HG03520 (cell line): ENCODE measurements at regions not wholly inside any gene's neighbourhood (a gene's known extent, or its start where the extent isn't known, plus 50 kb on each side); places are given as distances from the start of the nearest gene placed in this dataset.
"Not testable (repeated sequence)": the region's sequence is repeated elsewhere in the genome, so short reads cannot be mapped to it uniquely, and the experiment has no call there.

Experiments
- ATAC-seq: cut with Tn5 transposase; IDR thresholded peaks from one replicate; pipeline ENCODE4 v1.9.1; 2021; ENCODE audit warnings: mild to moderate bottlenecking, moderate library complexity; ENCODE audit not compliant: unreplicated experiment

GRCh38 chr4:127509155-127509554, 123.6 kb upstream of the INTU start:
- ATAC-seq: no peak

GRCh38 chr4:127512672-127513071, 120.1 kb upstream of the INTU start:
- not testable (repeated sequence) for ATAC-seq

- ATAC-seq: not testable (repeated sequence)
Observed at GRCh38 chr4:127515259-127515658, 117.5 kb upstream of the INTU start.

- ATAC-seq: no peak
Observed at GRCh38 chr4:127518046-127518445, 114.7 kb upstream of the INTU start.

GRCh38 chr4:127521463-127521862, 111.3 kb upstream of the INTU start:
- no peak for ATAC-seq

GRCh38 chr4:127523369-127523768, 109.4 kb upstream of the INTU start:
- ATAC-seq: no peak

- no peak for ATAC-seq
Observed at GRCh38 chr4:127525608-127526007, 107.1 kb upstream of the INTU start.

GRCh38 chr4:127528302-127528701, 104.5 kb upstream of the INTU start:
- ATAC-seq: no peak

GRCh38 chr4:127529879-127530278, 102.9 kb upstream of the INTU start:
- not testable (repeated sequence) for ATAC-seq

GRCh38 chr4:127533028-127533700, 99.6 kb upstream of the INTU start:
- ATAC-seq: no peak

GRCh38 chr4:127534041-127534825, 98.5 kb upstream of the INTU start:
- no peak for ATAC-seq

GRCh38 chr4:127538016-127538415, 94.7 kb upstream of the INTU start:
- no peak for ATAC-seq

- no peak for ATAC-seq
Observed at GRCh38 chr4:127540497-127541025, 92.2 kb upstream of the INTU start.

GRCh38 chr4:127545271-127545670, 87.5 kb upstream of the INTU start:
- ATAC-seq: no peak

- ATAC-seq: no peak
Observed at GRCh38 chr4:127548990-127549925, 83.5 kb upstream of the INTU start.

GRCh38 chr4:127555106-127555505, 77.7 kb upstream of the INTU start:
- ATAC-seq: no peak

- ATAC-seq: no peak
Observed at GRCh38 chr4:127558088-127558487, 74.7 kb upstream of the INTU start.

- no peak for ATAC-seq
Observed at GRCh38 chr4:127558489-127559407, 74.0 kb upstream of the INTU start.

GRCh38 chr4:127559981-127560380, 72.8 kb upstream of the INTU start:
- ATAC-seq: no peak

GRCh38 chr4:127560755-127561154, 72.0 kb upstream of the INTU start:
- no peak for ATAC-seq
